Spinal cord (tissue), 9 donors: ENCODE measurements at regions not wholly inside any gene's neighbourhood (a gene's known extent, or its start where the extent isn't known, plus 50 kb on each side); places are given as distances from the start of the nearest gene placed in this dataset.

Source experiments
- DNase-seq, 6 donors: peaks; one replicate each; pipeline versions ENCODE4 v3.0.0 to v3.0.0-alpha.2; 2013 to 2015; ENCODE audit warnings: low spot score in 6 of 6, low read depth in 4 of 6
- H3K27ac ChIP-seq: one replicate; pipeline ENCODE4 v1.5.1; 2013; ENCODE audit warnings: low read depth, low read length, control low read depth
- H3K27me3 ChIP-seq: one replicate; pipeline ENCODE4 v1.6.1; 2013; ENCODE audit warnings: low read length; ENCODE audit not compliant: control insufficient read depth, insufficient read depth
- H3K36me3 ChIP-seq: one replicate; pipeline ENCODE4 v1.6.1; 2013; ENCODE audit warnings: low read length; ENCODE audit not compliant: control insufficient read depth, insufficient read depth
- H3K4me1 ChIP-seq: one replicate; pipeline ENCODE4 v1.6.1; 2013; ENCODE audit warnings: low read length; ENCODE audit not compliant: control insufficient read depth, insufficient read depth
- H3K4me3 ChIP-seq: one replicate; pipeline ENCODE4 v1.5.1; 2013; ENCODE audit warnings: low read depth, low read length, control low read depth
- H3K9me3 ChIP-seq: one replicate; pipeline ENCODE4 v1.6.1; 2013; ENCODE audit warnings: low read length; ENCODE audit not compliant: control insufficient read depth, insufficient read depth
- WGBS: methylation state at CpG from one replicate; pipeline ENCODE4 v1.1.5; 2013; ENCODE audit warnings: missing lambda C conversion rate; ENCODE audit not compliant: insufficient coverage; 5-methylcytosine and 5-hydroxymethylcytosine counted together
- donor health status: healthy.

DNA sequence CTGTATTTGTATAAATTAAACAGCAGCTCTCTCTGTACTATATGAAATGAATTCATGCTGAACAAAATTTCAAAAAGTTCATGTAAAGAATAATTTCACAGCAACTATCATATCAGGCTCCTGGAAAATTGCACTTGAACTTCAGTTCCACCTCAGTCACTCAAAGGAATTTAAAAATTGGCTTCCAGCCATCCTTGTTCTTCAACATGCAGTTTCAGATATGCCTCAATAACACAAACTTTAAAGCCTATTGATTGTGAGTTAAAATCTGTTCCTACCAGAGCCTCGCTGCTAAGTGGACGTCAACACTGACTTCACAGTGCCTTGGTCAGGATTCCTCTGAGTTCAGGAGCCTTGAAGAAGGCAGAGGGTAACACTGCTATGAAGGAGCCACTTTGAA, 418.7 kb upstream of the WWC1 start:
- DNase-seq, result no peak
- WGBS, result 90% methylated on average over 2 of the region's 2 CpGs
- H3K4me1 ChIP-seq, result no peaks in the 10 kb centered on the region

DNA sequence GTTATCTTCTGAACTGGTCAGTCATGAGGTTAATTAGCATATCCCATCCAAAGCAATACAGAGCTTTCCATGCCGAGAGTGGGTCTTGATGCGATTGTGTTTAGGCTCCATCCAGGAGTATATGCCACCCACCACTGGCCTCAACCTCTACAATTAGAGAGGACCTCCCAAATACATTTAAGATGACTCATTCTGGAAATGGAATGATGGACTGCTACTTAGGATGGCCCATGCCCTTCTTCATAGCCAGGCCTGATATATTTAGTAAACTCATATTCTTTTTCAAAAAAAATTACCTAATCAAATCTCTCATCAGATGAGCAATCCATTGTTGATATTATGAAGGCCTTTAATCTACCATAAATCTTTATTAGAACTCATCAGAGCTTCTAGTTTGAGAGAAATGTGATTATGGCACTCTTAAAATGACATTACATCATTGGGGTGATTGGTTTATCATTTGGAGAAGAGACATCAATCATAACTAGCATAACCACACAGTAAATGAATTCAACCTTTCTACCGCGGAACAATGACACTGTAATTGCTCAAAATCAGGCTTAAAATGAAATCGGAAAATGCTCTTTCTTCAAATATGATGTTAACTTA, 414.2 kb upstream of the WWC1 start:
- DNase-seq, result no peak
- WGBS, result 100% methylated on average over 2 of the region's 5 CpGs
- no peak overlapping the region for H3K27ac ChIP-seq
- no peaks in the 10 kb centered on the region for H3K4me1 ChIP-seq
- H3K4me3 ChIP-seq, result no peak overlapping the region
- H3K9me3 ChIP-seq, result no peaks in the 10 kb centered on the region
- H3K36me3 ChIP-seq, result no peaks in the 10 kb centered on the region
- no peaks in the 10 kb centered on the region for H3K27me3 ChIP-seq

More for the DNA sequence above, 418.7 kb upstream of the WWC1 start:
- Histone ChIP-seq H3K9me3 (no peaks in the 10 kb centered on the region), H3K27ac (no peak overlapping the region), H3K27me3 (no peaks in the 10 kb centered on the region), H3K4me3 (no peak overlapping the region), H3K36me3 (no peaks in the 10 kb centered on the region)

DNA sequence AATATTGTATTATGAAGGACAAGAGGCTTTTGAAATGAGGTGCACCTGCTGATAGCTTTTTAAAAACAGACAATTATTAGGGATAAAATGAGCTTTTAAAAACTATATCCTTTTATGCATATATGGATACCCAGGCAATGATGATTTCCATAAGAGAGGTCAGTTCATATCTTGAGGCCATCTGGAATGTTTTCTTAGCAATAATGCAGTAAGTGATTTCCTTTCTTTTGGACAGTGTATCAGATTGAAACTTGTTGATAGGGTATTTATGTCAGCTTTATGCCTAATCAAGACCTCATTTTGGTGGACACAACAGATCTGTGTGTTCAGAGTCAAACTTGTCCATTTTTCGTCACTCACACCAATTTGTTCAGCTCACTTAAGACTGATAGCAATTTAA, 413.5 kb upstream of the WWC1 start:
- Histone ChIP-seq H3K4me1 (no peaks in the 10 kb centered on the region), H3K27ac (no peak overlapping the region), H3K27me3 (no peaks in the 10 kb centered on the region), H3K36me3 (no peaks in the 10 kb centered on the region), H3K4me3 (no peak overlapping the region), H3K9me3 (no peaks in the 10 kb centered on the region)
- no peak for DNase-seq
- no CpG with 5 or more reads among the region's 1 CpG for WGBS

DNA sequence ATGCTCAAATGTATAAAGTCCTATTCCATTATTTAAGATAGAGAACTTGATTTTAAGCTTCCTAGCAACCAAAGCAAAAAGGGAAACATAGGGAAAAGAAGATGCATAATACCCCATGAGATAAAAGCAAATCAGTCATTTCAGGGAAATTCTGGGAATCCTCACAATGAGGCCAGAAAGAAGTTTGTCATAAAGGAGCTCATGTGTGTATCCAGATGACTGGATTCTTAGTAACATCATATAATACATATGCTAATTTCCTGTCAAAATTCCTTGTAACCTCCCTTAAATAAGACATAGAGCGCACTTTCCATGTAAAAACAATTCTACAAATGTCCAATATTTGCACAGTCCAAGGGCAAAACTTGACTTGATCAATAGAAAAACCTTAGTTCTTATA, 411.0 kb upstream of the WWC1 start:
- DNase-seq, result no peak
- Histone ChIP-seq H3K36me3 (no peaks in the 10 kb centered on the region), H3K27ac (no peak overlapping the region), H3K27me3 (no peaks in the 10 kb centered on the region), H3K9me3 (no peaks in the 10 kb centered on the region), H3K4me3 (no peak overlapping the region), H3K4me1 (no peaks in the 10 kb centered on the region)
- WGBS, result 100% methylated on average over 1 of the region's 1 CpG

DNA sequence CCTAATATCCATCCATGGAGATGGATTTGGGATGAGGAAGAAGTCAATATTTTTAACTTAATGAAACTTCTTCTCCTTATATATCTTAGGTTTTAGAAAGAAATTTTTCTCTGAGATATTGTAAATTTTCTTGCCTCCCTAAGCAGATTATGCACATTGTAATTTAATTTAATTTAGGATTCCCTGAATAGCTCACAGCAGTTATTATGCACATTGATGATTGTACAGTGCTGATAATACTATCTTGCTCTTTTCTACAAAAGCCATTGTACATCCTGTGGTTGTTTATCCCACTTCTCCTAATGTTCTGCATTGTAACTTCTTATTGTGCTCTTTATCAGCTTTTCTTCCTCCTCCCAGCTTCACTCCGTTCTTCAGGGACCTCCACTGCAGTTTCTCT, 410.4 kb upstream of the WWC1 start:
- no CpG with 5 or more reads among the region's 1 CpG for WGBS
- DNase-seq, result no peak
- no peaks in the 10 kb centered on the region for H3K4me1 ChIP-seq
- H3K36me3 ChIP-seq, result no peaks in the 10 kb centered on the region
- no peak overlapping the region for H3K27ac ChIP-seq
- no peak overlapping the region for H3K4me3 ChIP-seq
- no peaks in the 10 kb centered on the region for H3K27me3 ChIP-seq
- H3K9me3 ChIP-seq, result no peaks in the 10 kb centered on the region

DNA sequence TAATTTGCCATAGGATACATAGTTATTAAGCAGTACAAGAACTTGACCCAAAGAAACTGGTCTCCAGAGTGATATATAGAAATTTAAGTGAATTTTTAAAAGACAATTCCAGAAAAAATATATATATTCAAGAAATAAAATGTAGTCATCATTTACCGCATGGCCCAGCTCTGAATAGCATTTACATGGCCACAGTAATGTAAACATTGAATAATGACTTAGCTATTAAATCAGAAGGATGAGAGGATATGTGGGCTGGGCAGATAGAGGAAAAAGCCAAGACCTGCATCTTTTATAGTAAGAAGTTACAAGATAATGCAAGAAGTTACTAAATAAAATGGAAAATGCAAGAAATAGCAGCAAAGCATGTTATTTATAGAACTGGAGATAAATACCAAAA, 405.2 kb upstream of the WWC1 start:
- H3K9me3 ChIP-seq, result no peaks in the 10 kb centered on the region
- no peaks in the 10 kb centered on the region for H3K36me3 ChIP-seq
- WGBS, result no CpG with 5 or more reads among the region's 1 CpG

DNA sequence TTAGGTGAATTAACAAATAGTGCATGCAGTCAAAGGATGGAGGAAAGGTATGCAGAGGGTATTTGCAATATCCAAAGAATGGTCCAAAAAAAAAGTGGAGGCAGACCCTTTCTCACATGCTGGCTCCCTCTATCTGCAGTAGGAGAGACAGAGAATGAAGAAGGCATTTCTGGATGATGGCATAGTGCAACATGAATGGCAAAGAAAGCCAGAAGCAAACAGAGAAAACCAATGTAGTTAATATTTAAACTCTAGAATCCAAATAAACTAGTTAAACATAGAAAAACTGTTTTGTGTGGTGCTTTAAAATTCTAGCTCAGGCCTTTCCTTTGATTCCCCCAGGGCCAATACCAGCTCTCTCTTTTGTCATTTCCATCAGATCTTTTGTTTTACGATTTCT, 403.1 kb upstream of the WWC1 start:
- H3K27ac ChIP-seq, result no peak overlapping the region
- no peaks in the 10 kb centered on the region for H3K4me1 ChIP-seq
- H3K9me3 ChIP-seq, result no peaks in the 10 kb centered on the region
- DNase-seq, result no peak
- no peaks in the 10 kb centered on the region for H3K36me3 ChIP-seq
- no CpG with 5 or more reads among the region's 1 CpG for WGBS
- no peaks in the 10 kb centered on the region for H3K27me3 ChIP-seq
- no peak overlapping the region for H3K4me3 ChIP-seq

More for the DNA sequence above, 405.2 kb upstream of the WWC1 start:
- no peak overlapping the region for H3K27ac ChIP-seq
- no peak for DNase-seq
- no peaks in the 10 kb centered on the region for H3K27me3 ChIP-seq
- H3K4me3 ChIP-seq, result no peak overlapping the region
- H3K4me1 ChIP-seq, result no peaks in the 10 kb centered on the region

DNA sequence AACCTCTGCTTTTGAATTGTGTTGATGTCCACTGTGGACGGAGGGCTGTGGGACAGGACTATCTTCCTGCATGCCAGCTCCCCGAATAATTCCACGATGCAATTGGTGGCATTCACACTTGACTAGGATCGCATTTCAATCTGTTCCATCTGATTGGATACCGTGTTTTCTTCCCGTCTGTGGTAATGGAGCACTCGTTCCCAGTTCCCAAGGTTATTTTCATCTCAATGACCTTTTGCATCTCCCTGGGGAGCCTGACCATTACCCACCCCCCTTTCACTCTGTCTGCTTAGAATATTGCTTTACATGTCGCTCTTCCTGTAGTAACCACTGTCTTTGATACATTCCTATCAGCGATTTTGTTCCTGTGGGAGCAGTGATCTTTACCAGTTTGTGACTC, 402.2 kb upstream of the WWC1 start:
- no peak for DNase-seq
- H3K9me3 ChIP-seq, result no peaks in the 10 kb centered on the region
- H3K4me1 ChIP-seq, result no peaks in the 10 kb centered on the region
- 60% methylated on average over 6 of the region's 9 CpGs for WGBS
- no peaks in the 10 kb centered on the region for H3K36me3 ChIP-seq
- H3K4me3 ChIP-seq, result no peak overlapping the region
- no peak overlapping the region for H3K27ac ChIP-seq
- no peaks in the 10 kb centered on the region for H3K27me3 ChIP-seq

DNA sequence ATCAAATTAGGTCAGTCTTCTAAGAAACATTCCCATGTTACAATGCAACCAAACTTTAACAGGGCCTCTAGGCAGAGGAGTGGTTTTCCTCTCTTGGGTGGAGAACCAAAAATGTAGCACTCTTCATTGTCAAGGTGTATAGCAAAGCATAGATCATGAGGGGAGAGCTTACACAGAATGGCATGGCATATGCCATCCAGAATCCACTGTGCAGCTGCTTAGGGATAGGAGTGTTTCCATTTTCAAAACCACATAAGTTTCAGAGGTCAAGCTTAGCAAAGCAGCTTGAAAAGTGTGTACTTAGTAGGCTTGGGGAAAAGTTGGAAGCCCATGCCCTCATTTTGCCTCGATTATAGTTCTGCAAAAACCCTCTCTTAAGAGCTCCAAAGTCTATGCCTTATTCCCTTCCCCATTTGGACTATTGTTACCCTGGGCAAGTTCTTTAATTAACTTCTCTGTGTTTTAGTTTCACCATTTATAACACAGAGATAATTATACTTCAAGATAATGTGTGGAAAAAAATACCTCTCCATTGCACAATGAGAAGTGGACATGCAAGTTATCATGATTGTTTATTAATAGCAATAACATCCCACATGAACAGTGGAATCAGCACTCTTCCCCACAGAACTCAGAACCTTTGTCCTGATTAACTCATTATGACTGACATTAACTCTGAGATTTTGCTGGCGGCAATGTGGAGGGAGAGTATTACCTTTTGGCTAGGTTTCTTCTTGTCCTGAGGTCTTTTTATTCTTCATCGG, 398.9 kb upstream of the WWC1 start:
- no peak for DNase-seq
- Histone ChIP-seq H3K4me3 (no peak overlapping the region), H3K27ac (no peak overlapping the region), H3K4me1 (peaks cover 4% of the 10 kb centered on the region), H3K27me3 (no peaks in the 10 kb centered on the region), H3K36me3 (no peaks in the 10 kb centered on the region), H3K9me3 (no peaks in the 10 kb centered on the region)
- WGBS, result no CpG with 5 or more reads among the region's 3 CpGs

DNA sequence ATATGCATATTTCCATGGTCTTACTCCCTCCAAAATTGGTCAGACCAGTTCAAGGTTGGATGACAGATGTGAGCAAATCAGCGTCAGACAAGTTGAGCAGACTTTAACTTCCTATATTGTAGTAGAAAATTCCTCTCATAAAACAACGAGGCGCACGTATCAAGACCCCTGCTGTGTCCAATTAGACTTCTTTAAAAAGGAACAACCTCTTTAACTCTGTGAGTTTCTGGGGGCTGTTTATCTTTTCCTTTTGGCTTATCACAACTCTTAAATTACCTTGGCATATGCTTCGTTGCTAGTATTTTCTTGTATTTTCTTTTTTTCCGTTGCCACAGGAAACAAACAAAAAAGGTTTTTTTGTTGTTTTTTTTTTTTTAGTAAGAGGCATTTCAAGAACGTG, 398.2 kb upstream of the WWC1 start:
- H3K36me3 ChIP-seq, result no peaks in the 10 kb centered on the region
- no peak overlapping the region for H3K4me3 ChIP-seq
- whole genome bisulfite sequencing, result 67% methylated on average over 1 of the region's 7 CpGs
- peaks cover 4% of the 10 kb centered on the region for H3K4me1 ChIP-seq
- H3K9me3 ChIP-seq, result no peaks in the 10 kb centered on the region
- no peak overlapping the region for H3K27ac ChIP-seq
- no peaks in the 10 kb centered on the region for H3K27me3 ChIP-seq
- DNase-seq, result no peak
